HG03095 (cell line): ENCODE measurements at regions not wholly inside any gene's neighbourhood (a gene's known extent, or its start where the extent isn't known, plus 50 kb on each side); places are given as distances from the start of the nearest gene placed in this dataset.

Experiments
- ATAC-seq: cut with Tn5 transposase; IDR thresholded peaks from one replicate; pipeline ENCODE4 v1.9.1; 2021; ENCODE audit warnings: moderate library complexity; ENCODE audit not compliant: unreplicated experiment

GRCh38 chr18:72100465-72101004, 443.6 kb downstream of the CBLN2 start:
- ATAC-seq: no peak

DNA sequence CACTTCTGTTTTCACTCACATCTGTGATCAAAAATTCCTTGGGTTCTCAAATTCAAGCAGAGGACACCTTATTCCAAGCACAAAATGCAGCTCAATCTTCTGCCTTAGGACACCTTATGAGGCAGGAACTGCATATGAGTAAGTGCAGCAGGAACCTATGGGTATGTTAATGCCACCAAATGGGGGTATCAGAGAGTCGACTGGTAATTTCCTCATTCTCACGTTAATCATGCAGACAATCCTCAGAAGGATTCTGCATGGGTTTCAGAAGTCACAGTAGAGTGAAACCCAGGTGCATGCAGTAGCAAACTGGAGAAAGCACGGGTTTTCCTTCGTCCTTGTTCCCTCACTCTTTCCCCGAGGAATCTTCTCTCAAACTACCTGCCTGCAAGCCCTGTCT, 452.8 kb downstream of the CBLN2 start:
- ATAC-seq: no peak

DNA sequence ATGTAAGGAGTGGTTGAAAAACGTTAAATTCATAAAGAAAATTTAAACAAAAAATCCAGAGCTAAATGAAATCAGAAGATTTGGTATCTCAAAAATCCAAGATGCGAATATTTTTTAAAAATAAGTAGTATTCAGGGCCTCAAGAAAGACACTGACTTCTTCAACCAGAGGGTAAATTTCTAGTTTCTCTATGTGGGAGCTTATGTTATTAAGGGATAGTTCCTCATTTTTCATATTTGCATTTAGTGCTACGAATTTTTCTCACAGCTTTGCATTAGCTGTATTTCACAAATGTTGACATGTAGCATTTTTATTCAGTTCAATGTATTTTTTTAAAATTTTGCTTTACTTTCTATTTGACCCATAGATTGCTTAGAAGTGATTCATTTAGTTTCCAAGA, 454.7 kb downstream of the CBLN2 start:
- ATAC-seq: no peak

DNA sequence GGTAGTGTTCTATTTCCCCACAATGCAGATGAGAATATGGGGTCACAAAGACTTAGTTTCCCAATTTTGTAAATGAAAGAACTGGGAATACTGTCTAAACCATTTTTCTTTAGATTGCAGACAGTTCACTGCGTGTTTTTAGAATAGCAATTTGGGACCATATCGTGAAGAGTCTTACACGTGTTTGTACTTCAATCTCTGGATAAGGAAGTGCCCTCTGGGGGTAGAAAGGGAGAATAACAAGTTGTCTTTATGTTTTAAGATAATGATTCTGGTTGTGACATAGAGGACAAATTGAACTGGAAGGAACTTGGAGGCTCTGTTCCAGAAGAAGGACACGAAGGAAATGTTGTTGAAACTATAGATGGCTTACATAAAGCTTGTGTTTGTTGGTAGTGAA, 457.7 kb downstream of the CBLN2 start:
- no peak for ATAC-seq

DNA sequence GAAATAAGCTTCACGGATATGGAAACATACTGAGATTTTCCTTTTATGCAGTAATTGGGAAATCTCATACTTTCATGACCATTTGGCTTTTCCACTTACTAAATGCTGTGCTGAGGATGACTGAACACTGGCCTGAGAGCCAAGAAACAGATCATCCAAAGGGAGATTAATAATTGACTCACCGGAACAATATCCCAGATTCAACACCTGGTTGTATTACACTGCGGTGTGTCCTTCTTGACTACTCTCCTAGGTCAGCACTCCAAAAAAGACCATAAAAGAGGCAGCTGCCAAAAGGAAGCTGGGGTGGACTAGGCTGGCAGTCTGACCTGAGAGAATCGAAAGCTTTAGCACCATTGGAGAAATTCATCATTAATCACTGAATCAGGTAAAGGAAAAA, 469.1 kb downstream of the CBLN2 start:
- ATAC-seq: no peak

DNA sequence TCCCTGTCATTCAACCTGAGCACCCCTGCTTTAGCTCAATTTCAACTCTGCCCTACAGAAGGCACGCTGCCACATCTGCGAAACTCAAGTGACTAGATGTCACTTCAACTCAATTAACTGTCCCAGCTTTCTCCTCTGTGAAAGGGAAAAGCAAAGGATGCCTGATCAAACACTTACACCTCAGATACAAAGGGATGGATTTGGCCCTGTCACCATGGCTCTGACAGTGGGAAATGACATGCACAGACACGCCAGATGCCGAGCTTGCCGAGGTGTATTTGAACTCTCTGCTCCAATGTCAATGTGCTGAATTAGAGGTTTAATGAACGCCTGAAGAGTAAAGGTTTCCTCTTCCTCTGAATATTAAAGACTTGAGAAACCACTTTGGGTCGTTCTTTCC, 481.1 kb downstream of the CBLN2 start:
- ATAC-seq: no peak

GRCh38 chr18:72058851-72059250, 485.3 kb downstream of the CBLN2 start:
- no peak for ATAC-seq

GRCh38 chr18:72056171-72056570, 488.0 kb downstream of the CBLN2 start:
- ATAC-seq: no peak

DNA sequence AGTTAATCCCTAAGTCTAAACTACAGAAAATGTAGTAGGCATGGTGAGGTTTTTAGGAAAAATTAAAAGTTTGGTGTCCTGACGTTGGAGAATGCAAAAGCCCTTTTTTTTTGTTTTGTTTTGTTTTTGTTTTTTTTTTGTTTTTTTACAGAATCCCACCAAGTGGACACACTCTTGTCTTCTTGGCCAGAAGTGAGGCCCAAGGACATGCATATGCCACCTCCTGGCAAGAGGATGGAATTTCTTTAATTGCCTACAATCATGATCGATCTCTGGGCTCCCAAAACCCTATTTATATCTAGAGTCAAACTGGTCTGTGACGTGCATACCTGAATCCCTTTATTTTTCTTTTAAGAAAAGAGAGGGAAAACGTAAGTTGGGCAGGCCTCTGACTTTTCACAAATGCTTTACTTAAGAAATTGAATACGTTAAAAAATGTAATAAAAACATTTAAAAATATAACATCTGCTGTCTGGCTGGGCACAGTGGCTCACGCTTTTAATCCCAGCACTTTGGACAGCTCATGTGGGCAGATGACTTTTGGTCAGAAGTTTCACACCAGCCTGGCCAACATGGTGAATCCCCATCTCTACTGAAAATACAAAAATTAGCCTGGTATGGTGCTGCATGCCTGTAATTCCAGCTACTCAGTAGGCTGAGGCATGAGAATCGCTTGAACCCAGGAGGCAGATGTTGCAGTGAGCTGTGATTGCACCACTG, 502.7 kb downstream of the CBLN2 start:
- no peak for ATAC-seq

- no peak for ATAC-seq
Measured at GRCh38 chr18:72013427-72013850, 530.7 kb downstream of the CBLN2 start.

- ATAC-seq: no peak
Measured at GRCh38 chr18:71998547-71999097, 545.5 kb downstream of the CBLN2 start.

DNA sequence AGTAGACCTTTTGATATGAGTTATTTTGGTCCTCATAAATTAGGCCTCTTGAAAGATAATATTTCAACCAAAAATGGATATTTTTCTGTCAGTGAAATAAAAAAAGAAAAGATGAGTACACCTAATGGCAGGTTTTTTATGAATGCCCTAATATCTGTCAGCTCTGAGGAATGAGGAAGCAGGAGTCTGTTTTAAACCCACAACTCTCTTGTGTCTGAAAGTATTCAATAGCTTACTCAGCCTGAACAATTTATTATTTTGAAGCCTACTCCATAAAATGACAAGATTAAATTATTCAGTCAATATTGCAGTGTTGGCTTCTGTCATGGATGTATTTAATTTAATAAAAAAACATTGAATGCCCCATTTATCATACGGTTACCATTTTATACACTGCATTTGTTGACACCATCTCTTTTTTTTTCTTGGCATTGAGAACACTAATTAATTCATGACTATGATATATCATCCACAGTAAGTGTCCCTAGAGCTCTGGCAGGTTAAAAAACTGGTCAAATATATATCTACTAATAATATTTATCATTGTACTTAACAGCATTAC, 548.2 kb downstream of the CBLN2 start:
- no peak for ATAC-seq

DNA sequence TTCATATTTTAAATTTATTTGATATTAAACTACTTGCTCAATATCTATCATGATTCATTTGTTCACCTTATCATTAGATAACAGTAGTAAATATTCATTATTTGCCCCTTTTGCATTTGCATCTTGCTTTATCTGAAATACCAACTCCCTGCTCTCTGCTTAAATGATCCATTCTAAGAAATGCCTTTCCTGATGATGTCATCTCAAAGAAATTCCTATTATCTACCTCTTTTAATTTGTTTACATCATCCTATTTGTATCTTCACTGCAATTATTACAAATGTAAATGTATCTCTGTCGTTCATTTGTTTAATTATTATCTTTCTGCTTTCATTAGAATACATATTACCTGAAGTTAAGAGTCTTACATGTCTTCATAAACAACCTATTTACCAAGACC, 549.9 kb downstream of the CBLN2 start:
- ATAC-seq: no peak

- ATAC-seq: no peak
Measured at GRCh38 chr18:71989616-71990015, 554.5 kb downstream of the CBLN2 start.

DNA sequence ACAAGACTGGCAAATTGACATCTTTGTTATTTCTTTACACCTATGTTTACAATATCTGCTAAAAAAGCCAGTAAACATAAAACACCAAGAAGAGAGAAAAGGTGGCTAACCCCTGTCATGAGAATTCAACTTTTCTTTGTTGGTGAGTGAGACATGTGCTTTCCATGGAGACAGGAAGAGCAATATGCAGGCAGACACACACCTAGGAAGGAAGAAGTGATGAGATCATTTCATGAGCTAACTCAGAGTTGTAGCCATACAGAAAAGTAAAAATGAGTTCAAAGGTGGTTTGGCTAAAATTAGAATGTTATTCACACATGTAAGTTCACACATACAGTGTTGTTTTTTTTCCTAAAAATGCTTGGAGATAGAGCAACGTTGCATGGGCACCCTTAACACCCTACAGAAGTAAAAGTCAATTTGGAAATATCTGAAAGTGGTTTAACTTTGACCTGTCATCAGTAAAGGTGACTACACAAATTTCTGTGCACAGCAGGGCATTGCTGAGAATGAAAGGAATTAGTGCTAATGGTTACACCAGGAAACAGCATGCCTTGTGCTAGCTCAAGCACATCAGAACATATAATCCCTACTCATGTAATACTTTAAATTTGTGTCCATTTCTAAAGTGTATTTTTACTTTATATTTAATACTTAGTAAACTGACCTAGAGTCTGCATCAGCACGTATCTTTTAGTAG, 557.6 kb downstream of the CBLN2 start:
- ATAC-seq: no peak

GRCh38 chr18:71976744-71977143, 567.4 kb downstream of the CBLN2 start:
- no peak for ATAC-seq

GRCh38 chr18:71966791-71967190, 577.4 kb downstream of the CBLN2 start:
- ATAC-seq: no peak

- no peak for ATAC-seq
Measured at GRCh38 chr18:71958605-71959004, 585.5 kb downstream of the CBLN2 start.

- no peak for ATAC-seq
Measured at GRCh38 chr18:71951001-71951400, 593.1 kb downstream of the CBLN2 start.

GRCh38 chr18:71942433-71942832, 601.7 kb downstream of the CBLN2 start:
- ATAC-seq: no peak

DNA sequence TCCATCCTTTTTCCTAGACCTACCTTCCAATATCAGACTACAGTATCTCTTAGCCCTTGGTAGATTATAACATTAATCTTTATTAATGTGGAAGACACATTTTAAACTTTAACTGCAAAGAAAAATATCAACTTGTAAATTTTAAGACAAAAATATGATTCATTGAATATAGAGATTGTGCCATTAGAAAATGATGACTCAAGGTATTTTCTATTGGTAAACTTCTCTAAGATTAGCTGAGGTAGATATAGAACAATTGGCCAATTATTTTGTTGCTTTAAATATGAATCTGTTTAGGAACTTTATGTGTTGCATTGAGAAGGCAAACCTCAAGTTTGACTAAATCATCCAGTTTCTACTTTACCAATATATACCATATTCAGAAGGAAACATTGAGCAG, 604.7 kb downstream of the CBLN2 start:
- ATAC-seq: no peak

GRCh38 chr18:71936744-71937143, 607.4 kb downstream of the CBLN2 start:
- no peak for ATAC-seq
